NB4 (cell line): ENCODE measurements at regions not wholly inside any gene's neighbourhood (a gene's known extent, or its start where the extent isn't known, plus 50 kb on each side); places are given as distances from the start of the nearest gene placed in this dataset.

Source experiments
- DNase-seq: peaks from one replicate; pipeline ENCODE4 v3.0.0; 2010; ENCODE audit warnings: low read depth
- H3K4me3 ChIP-seq: one replicate; pipeline ENCODE4 v1.5.1; 2011; ENCODE audit warnings: mild to moderate bottlenecking, low read depth, low read length, moderate library complexity
- CTCF ChIP-seq: IDR thresholded peaks from one replicate; pipeline ENCODE4 v1.5.1; 2012; ENCODE audit warnings: low read depth, low read length
- MAX ChIP-seq: IDR thresholded peaks from 2 replicates; pipeline ENCODE4 v1.6.1; 2011; ENCODE audit warnings: low read depth, low read length
- MYC ChIP-seq: IDR thresholded peaks from 2 replicates; pipeline ENCODE4 v1.6.1; 2011; ENCODE audit warnings: low read depth, low read length
- POLR2A ChIP-seq: IDR thresholded peaks from 2 replicates; pipeline ENCODE4 v1.6.1; 2011; ENCODE audit warnings: mild to moderate bottlenecking; ENCODE audit not compliant: insufficient read length; ENCODE audit errors: extremely low read depth

- DNase-seq: peak; percentile 70
- H3K4me3 ChIP-seq: no peak overlapping the region
- TF ChIP-seq CTCF (peak; percentile 78), POLR2A (no peak)
Observed at GRCh38 chr16:77584205-77584859, 138.0 kb upstream of the NUDT7 start.

- TF ChIP-seq MAX: no peak
- no peak for TF ChIP-seq POLR2A
- TF ChIP-seq MYC: no peak
- no peak for TF ChIP-seq CTCF
- peak; percentile 20 for DNase-seq
- no peak overlapping the region for H3K4me3 ChIP-seq
Observed at GRCh38 chr16:77585379-77586251, 136.7 kb upstream of the NUDT7 start.

- no peak for DNase-seq
- no peak for TF ChIP-seq POLR2A
- TF ChIP-seq MAX: no peak
- no peak for TF ChIP-seq MYC
- no peak for TF ChIP-seq CTCF
Observed at GRCh38 chr16:77588389-77588788, 133.9 kb upstream of the NUDT7 start.

GRCh38 chr16:77589071-77589765 is 133.1 kb upstream of the NUDT7 start:
- H3K4me3 ChIP-seq: no peak overlapping the region
- TF ChIP-seq POLR2A (no peak), MYC (no peak), CTCF (no peak), MAX (no peak)
- DNase-seq: no peak

More at GRCh38 chr16:77588389-77588788, 133.9 kb upstream of the NUDT7 start:
- H3K4me3 ChIP-seq: no peak overlapping the region

- no peak for DNase-seq
- TF ChIP-seq CTCF (no peak), POLR2A (no peak)
- H3K4me3 ChIP-seq: no peak overlapping the region
Observed at GRCh38 chr16:77590707-77591106, 131.6 kb upstream of the NUDT7 start.

- no peak overlapping the region for H3K4me3 ChIP-seq
- no peak for DNase-seq
- TF ChIP-seq CTCF (no peak), MAX (no peak), MYC (no peak), POLR2A (no peak)
Observed at GRCh38 chr16:77591347-77591746, 131.0 kb upstream of the NUDT7 start.
